Loucy (cell line): ENCODE measurements at regions not wholly inside any gene's neighbourhood (a gene's known extent, or its start where the extent isn't known, plus 50 kb on each side); places are given as distances from the start of the nearest gene placed in this dataset.
"Not testable (repeated sequence)": the region's sequence is repeated elsewhere in the genome, so short reads cannot be mapped to it uniquely, and the experiment has no call there.

Experiments used
- EZH2phosphoT487 ChIP-seq: fragments of 200-600 bp; IDR thresholded peaks from 2 replicates; pipeline ENCODE4 v1.6.1; 2018; ENCODE audit warnings: antibody characterized with exemption, mild to moderate bottlenecking, moderate library complexity, borderline replicate concordance
- TF ChIP-seq, protein P1 (sequence below): fragments of 200-600 bp; sonication (generic); conservative IDR thresholded peaks from 2 replicates; pipeline ENCODE4 v1.5.1; 2014; ENCODE audit warnings: mild to moderate bottlenecking, antibody characterized with exemption, low read length

DNA sequence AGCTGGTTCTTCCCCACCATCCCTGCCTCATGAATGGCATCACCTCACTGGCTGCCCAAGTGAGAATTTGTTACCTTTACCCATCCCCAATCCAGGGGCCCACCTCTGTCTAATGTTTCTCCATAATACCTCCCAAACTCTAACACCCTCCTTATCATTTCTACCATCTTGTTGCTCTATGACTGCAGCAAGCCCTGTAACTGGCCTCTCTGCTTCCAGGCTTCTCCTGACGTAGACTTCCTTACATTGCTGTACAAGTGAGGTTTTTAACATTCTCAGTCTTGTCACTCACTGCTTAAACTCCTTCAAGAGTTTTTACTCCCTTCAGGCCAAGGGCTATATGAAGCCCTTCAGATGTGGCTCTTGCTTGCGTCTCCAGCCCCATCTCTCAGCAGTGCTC is 53.5 kb upstream of the KIF2A start:
- TF ChIP-seq, protein P1, sequence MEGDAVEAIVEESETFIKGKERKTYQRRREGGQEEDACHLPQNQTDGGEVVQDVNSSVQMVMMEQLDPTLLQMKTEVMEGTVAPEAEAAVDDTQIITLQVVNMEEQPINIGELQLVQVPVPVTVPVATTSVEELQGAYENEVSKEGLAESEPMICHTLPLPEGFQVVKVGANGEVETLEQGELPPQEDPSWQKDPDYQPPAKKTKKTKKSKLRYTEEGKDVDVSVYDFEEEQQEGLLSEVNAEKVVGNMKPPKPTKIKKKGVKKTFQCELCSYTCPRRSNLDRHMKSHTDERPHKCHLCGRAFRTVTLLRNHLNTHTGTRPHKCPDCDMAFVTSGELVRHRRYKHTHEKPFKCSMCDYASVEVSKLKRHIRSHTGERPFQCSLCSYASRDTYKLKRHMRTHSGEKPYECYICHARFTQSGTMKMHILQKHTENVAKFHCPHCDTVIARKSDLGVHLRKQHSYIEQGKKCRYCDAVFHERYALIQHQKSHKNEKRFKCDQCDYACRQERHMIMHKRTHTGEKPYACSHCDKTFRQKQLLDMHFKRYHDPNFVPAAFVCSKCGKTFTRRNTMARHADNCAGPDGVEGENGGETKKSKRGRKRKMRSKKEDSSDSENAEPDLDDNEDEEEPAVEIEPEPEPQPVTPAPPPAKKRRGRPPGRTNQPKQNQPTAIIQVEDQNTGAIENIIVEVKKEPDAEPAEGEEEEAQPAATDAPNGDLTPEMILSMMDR, result not testable (repeated sequence)
- TF ChIP-seq EZH2phosphoT487, result not testable (repeated sequence)
